ENCODE measurements at regions not wholly inside any gene's neighbourhood (a gene's known extent, or its start where the extent isn't known, plus 50 kb on each side); places are given as distances from the start of the nearest gene placed in this dataset.

GRCh38 chr7:70935311-70935710 is 196.6 kb upstream of the GALNT17 start:
- DNase-seq (ENCODE audit: extremely low spot score) = no peak
- no peaks in the 10 kb centered on the region for H3K27me3 ChIP-seq
- no peaks in the 10 kb centered on the region for H3K9me3 ChIP-seq
- no peak overlapping the region for H3K4me3 ChIP-seq
- intact Hi-C loops (cut with DNase I) = no loop called here
- H3K4me1 ChIP-seq = no peaks in the 10 kb centered on the region
- no peaks in the 10 kb centered on the region for H3K36me3 ChIP-seq
- 98% methylated on average over 6 of the region's 8 CpGs for WGBS
- no peak overlapping the region for H3K27ac ChIP-seq (replicated peaks in 1 of 4)
- TF ChIP-seq POLR2A (IDR thresholded peaks at IDR 0.05; ENCODE audit: low read depth) = no peak
- no peak for TF ChIP-seq POLR2AphosphoS5 (IDR thresholded peaks at IDR 0.05)
- no peak for TF ChIP-seq EP300 (IDR thresholded peaks at IDR 0.05)

GRCh38 chr7:70935854-70936253 is 196.1 kb upstream of the GALNT17 start:
- no peak overlapping the region for H3K4me3 ChIP-seq
- no peak for DNase-seq (ENCODE audit: extremely low spot score)
- 75% methylated on average over 11 of the region's 11 CpGs for WGBS
- H3K9me3 ChIP-seq = no peaks in the 10 kb centered on the region
- H3K27me3 ChIP-seq = no peaks in the 10 kb centered on the region
- H3K4me1 ChIP-seq = no peaks in the 10 kb centered on the region
- H3K36me3 ChIP-seq = no peaks in the 10 kb centered on the region
- intact Hi-C loops (cut with DNase I) = no loop called here
- H3K27ac ChIP-seq (replicated peaks in 1 of 4) = no peak overlapping the region
- no peak for TF ChIP-seq POLR2AphosphoS5 (IDR thresholded peaks at IDR 0.05)
- no peak for TF ChIP-seq POLR2A (IDR thresholded peaks at IDR 0.05; ENCODE audit: low read depth)
- TF ChIP-seq, protein P1, sequence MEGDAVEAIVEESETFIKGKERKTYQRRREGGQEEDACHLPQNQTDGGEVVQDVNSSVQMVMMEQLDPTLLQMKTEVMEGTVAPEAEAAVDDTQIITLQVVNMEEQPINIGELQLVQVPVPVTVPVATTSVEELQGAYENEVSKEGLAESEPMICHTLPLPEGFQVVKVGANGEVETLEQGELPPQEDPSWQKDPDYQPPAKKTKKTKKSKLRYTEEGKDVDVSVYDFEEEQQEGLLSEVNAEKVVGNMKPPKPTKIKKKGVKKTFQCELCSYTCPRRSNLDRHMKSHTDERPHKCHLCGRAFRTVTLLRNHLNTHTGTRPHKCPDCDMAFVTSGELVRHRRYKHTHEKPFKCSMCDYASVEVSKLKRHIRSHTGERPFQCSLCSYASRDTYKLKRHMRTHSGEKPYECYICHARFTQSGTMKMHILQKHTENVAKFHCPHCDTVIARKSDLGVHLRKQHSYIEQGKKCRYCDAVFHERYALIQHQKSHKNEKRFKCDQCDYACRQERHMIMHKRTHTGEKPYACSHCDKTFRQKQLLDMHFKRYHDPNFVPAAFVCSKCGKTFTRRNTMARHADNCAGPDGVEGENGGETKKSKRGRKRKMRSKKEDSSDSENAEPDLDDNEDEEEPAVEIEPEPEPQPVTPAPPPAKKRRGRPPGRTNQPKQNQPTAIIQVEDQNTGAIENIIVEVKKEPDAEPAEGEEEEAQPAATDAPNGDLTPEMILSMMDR (IDR thresholded peaks at IDR 0.05) = no peak
- TF ChIP-seq EP300 (IDR thresholded peaks at IDR 0.05) = no peak

DNA sequence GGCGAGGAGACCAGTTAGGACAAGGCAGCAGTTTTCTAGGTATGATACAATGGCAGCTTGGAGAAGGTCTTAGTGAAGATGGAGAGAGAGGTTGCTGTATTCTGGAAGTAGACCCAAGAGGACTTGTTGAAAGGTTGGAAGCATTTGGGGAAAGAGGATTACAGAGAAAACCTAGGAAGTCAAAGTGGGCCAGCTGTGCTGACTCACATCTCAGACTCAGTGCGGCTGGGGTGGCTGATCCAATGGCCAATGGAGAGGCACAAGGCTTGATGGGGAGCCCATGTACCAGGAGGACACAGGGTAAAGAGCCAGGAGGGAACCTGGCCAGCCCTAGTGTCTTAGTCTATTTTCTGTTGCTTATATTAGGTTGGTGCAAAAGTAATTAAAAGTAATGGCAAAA is 194.5 kb upstream of the GALNT17 start:
- intact Hi-C loops (cut with DNase I) = no loop called here
- Histone ChIP-seq H3K27ac (replicated peaks in 1 of 4) (no peak overlapping the region), H3K36me3 (no peaks in the 10 kb centered on the region), H3K9me3 (no peaks in the 10 kb centered on the region), H3K4me1 (no peaks in the 10 kb centered on the region), H3K4me3 (no peak overlapping the region), H3K27me3 (no peaks in the 10 kb centered on the region)
- no peak for DNase-seq (ENCODE audit: extremely low spot score)
- 74% methylated on average over 2 of the region's 2 CpGs for WGBS
- TF ChIP-seq, protein P1 (IDR thresholded peaks at IDR 0.05) = no peak
- no peak for TF ChIP-seq POLR2A (IDR thresholded peaks at IDR 0.05; ENCODE audit: low read depth)
- no peak for TF ChIP-seq EP300 (IDR thresholded peaks at IDR 0.05)
- no peak for TF ChIP-seq POLR2AphosphoS5 (IDR thresholded peaks at IDR 0.05)

- TF ChIP-seq, protein P1 (IDR thresholded peaks at IDR 0.05) = no peak
- no peak for TF ChIP-seq POLR2AphosphoS5 (IDR thresholded peaks at IDR 0.05)
- no peak for TF ChIP-seq POLR2A (IDR thresholded peaks at IDR 0.05; ENCODE audit: low read depth)
- TF ChIP-seq EP300 (IDR thresholded peaks at IDR 0.05) = no peak
- no peaks in the 10 kb centered on the region for H3K27me3 ChIP-seq
- 95% methylated on average over 2 of the region's 2 CpGs for WGBS
- intact Hi-C loops (cut with DNase I) = no loop called here
- H3K9me3 ChIP-seq = no peaks in the 10 kb centered on the region
- no peak overlapping the region for H3K4me3 ChIP-seq
- DNase-seq (ENCODE audit: extremely low spot score) = no peak
- no peaks in the 10 kb centered on the region for H3K4me1 ChIP-seq
- H3K36me3 ChIP-seq = no peaks in the 10 kb centered on the region
- no peak overlapping the region for H3K27ac ChIP-seq (replicated peaks in 1 of 4)
These were observed 191.3 kb upstream of the GALNT17 start for GRCh38 chr7:70940597-70940996.

GRCh38 chr7:70942791-70943190 is 189.2 kb upstream of the GALNT17 start:
- intact Hi-C loops (cut with DNase I) = no loop called here
- H3K27ac ChIP-seq (replicated peaks in 1 of 4) = no peak overlapping the region
- H3K4me3 ChIP-seq = no peak overlapping the region
- WGBS = 70% methylated on average over 7 of the region's 7 CpGs
- H3K4me1 ChIP-seq = no peaks in the 10 kb centered on the region
- H3K27me3 ChIP-seq = no peaks in the 10 kb centered on the region
- no peak for DNase-seq (ENCODE audit: extremely low spot score)
- H3K36me3 ChIP-seq = no peaks in the 10 kb centered on the region
- TF ChIP-seq EP300 (IDR thresholded peaks at IDR 0.05) = no peak
- TF ChIP-seq, protein P1 (IDR thresholded peaks at IDR 0.05) = no peak
- TF ChIP-seq POLR2AphosphoS5 (IDR thresholded peaks at IDR 0.05) = no peak
- TF ChIP-seq POLR2A (IDR thresholded peaks at IDR 0.05; ENCODE audit: low read depth) = no peak
- peaks cover 0 to 1% (median 0%) of the 10 kb centered on the region in 4 donors for H3K9me3 ChIP-seq
